Left ventricle myocardium superior (tissue), 1 donor: ENCODE measurements at regions not wholly inside any gene's neighbourhood (a gene's known extent, or its start where the extent isn't known, plus 50 kb on each side); places are given as distances from the start of the nearest gene placed in this dataset.

ENCODE experiments used
- ATAC-seq: fragments of 200-7000 bp; cut with Tn5 transposase; one replicate; pipeline ENCODE4 v1.9.1; 2020; ENCODE audit warnings: mild to moderate bottlenecking, moderate library complexity
- DNase-seq: peaks from one replicate; pipeline ENCODE4 v3.0.0-alpha.2; 2020
- intact Hi-C: fragments of 100-400 bp; cut with micrococcal nuclease; formaldehyde crosslinking; loops from one replicate; pipeline ENCODE4 v1.11.0; 2022
- donor health status: DM: no; HTN: yes; CAD: no; lungs with severe emphysema.

- no peak for ATAC-seq
- no peak for DNase-seq
- intact Hi-C loops: no loop called here
These were observed 245.4 kb downstream of the INSIG2 start for GRCh38 chr2:118333664-118334063.

- intact Hi-C loops: no loop called here
- ATAC-seq: no peak
- DNase-seq: no peak
These were observed 237.2 kb downstream of the INSIG2 start for GRCh38 chr2:118325321-118325955.

- intact Hi-C loops: no loop called here
- ATAC-seq (no peak), DNase-seq (no peak)
These were observed 234.1 kb downstream of the INSIG2 start for GRCh38 chr2:118322406-118322805.

GRCh38 chr2:118321432-118322105 is 233.3 kb downstream of the INSIG2 start:
- no peak for ATAC-seq
- intact Hi-C loops: no loop called here

GRCh38 chr2:118320658-118321057 is 232.4 kb downstream of the INSIG2 start:
- DNase-seq (no peak), ATAC-seq (no peak)

More at GRCh38 chr2:118321432-118322105, 233.3 kb downstream of the INSIG2 start:
- no peak for DNase-seq

GRCh38 chr2:118320196-118320595 is 231.9 kb downstream of the INSIG2 start:
- intact Hi-C loops: no loop called here
- ATAC-seq (no peak), DNase-seq (no peak)

More at GRCh38 chr2:118320658-118321057, 232.4 kb downstream of the INSIG2 start:
- intact Hi-C loops: no loop called here

GRCh38 chr2:118319271-118319684 is 231.0 kb downstream of the INSIG2 start:
- DNase-seq: no peak
- ATAC-seq: no peak
- intact Hi-C loops: no loop called here

- DNase-seq: no peak
- intact Hi-C loops: no loop called here
- no peak for ATAC-seq
These were observed 227.3 kb downstream of the INSIG2 start for GRCh38 chr2:118315606-118316005.

GRCh38 chr2:118312969-118313756 is 224.9 kb downstream of the INSIG2 start:
- DNase-seq (no peak), ATAC-seq (no peak)
- intact Hi-C loops: no loop called here

GRCh38 chr2:118310681-118311429 is 222.6 kb downstream of the INSIG2 start:
- ATAC-seq (no peak), DNase-seq (no peak)
- intact Hi-C loops: no loop called here

- peak; percentile 25 for DNase-seq
- intact Hi-C loops: no loop called here
- no peak for ATAC-seq
These were observed 221.8 kb downstream of the INSIG2 start for GRCh38 chr2:118309946-118310680.

GRCh38 chr2:118309257-118309945 is 221.1 kb downstream of the INSIG2 start:
- intact Hi-C loops: no loop called here
- ATAC-seq: no peak
- no peak for DNase-seq

GRCh38 chr2:118307864-118308263 is 219.6 kb downstream of the INSIG2 start:
- intact Hi-C loops: no loop called here
- ATAC-seq (no peak), DNase-seq (no peak)

- intact Hi-C loops: no loop called here
- ATAC-seq (no peak), DNase-seq (no peak)
These were observed 213.0 kb downstream of the INSIG2 start for GRCh38 chr2:118301248-118301647.

- intact Hi-C loops: no loop called here
- no peak for ATAC-seq
- no peak for DNase-seq
These were observed 212.6 kb downstream of the INSIG2 start for GRCh38 chr2:118300832-118301231.

- intact Hi-C loops: no loop called here
- no peak for DNase-seq
- no peak for ATAC-seq
These were observed 208.4 kb downstream of the INSIG2 start for GRCh38 chr2:118296663-118297062.

- intact Hi-C loops: no loop called here
- DNase-seq (no peak), ATAC-seq (no peak)
These were observed 207.5 kb downstream of the INSIG2 start for GRCh38 chr2:118295592-118296390.

- DNase-seq: no peak
- ATAC-seq: no peak
- intact Hi-C loops: no loop called here
These were observed 205.8 kb downstream of the INSIG2 start for GRCh38 chr2:118294063-118294462.
